H9 (cell line): ENCODE measurements at regions not wholly inside any gene's neighbourhood (a gene's known extent, or its start where the extent isn't known, plus 50 kb on each side); places are given as distances from the start of the nearest gene placed in this dataset.

ENCODE experiments used
- DNase-seq: peaks from one replicate; pipeline ENCODE4 v3.0.0-alpha.2; 2017
- H2AFZ ChIP-seq: one replicate; pipeline ENCODE4 v1.6.1; 2013; ENCODE audit warnings: mild to moderate bottlenecking, low read length, control low read depth, moderate library complexity
- H2AK5ac ChIP-seq: 2 replicates; pipeline ENCODE4 v1.6.1; 2013; ENCODE audit warnings: low read length, control low read depth, mixed read lengths; ENCODE audit not compliant: insufficient read length
- H2BK120ac ChIP-seq: one replicate; pipeline ENCODE4 v1.6.1; 2013; ENCODE audit warnings: low read depth, mild to moderate bottlenecking, low read length, control low read depth, inconsistent platforms; ENCODE audit not compliant: poor library complexity, severe bottlenecking
- H2BK12ac ChIP-seq: 2 replicates; pipeline ENCODE4 v1.6.1; 2013; ENCODE audit warnings: low read length, control low read depth, mixed read lengths, low read depth; ENCODE audit not compliant: insufficient read length
- H2BK15ac ChIP-seq: 2 replicates; pipeline ENCODE4 v1.6.1; 2013; ENCODE audit warnings: low read depth, low read length, control low read depth
- H2BK20ac ChIP-seq: one replicate; pipeline ENCODE4 v1.6.1; 2013; ENCODE audit warnings: low read depth, mild to moderate bottlenecking, low read length, control low read depth, inconsistent platforms; ENCODE audit not compliant: poor library complexity, severe bottlenecking
- H2BK5ac ChIP-seq: 2 replicates; pipeline ENCODE4 v1.6.1; 2013; ENCODE audit warnings: low read length, control low read depth, mixed read lengths; ENCODE audit not compliant: insufficient read length
- H3K14ac ChIP-seq: 2 replicates; pipeline ENCODE4 v1.6.1; 2013; ENCODE audit warnings: low read length, control low read depth; ENCODE audit not compliant: insufficient read depth
- H3K18ac ChIP-seq: 2 replicates; pipeline ENCODE4 v1.6.1; 2013; ENCODE audit warnings: low read depth, mild to moderate bottlenecking, mixed read lengths, low read length, control low read depth; ENCODE audit not compliant: insufficient read length
- H3K23ac ChIP-seq: 2 replicates; pipeline ENCODE4 v1.6.1; 2013; ENCODE audit warnings: low read length, control low read depth, mixed read lengths, low read depth; ENCODE audit not compliant: insufficient read length
- H3K23me2 ChIP-seq: 2 replicates; pipeline ENCODE4 v1.6.1; 2013; ENCODE audit warnings: low read depth, mild to moderate bottlenecking, mixed read lengths, low read length, control low read depth; ENCODE audit not compliant: insufficient read length, poor library complexity, severe bottlenecking
- H3K27ac ChIP-seq: 2 replicates; pipeline ENCODE4 v1.5.1; 2013; ENCODE audit warnings: low read length, control low read depth, mixed read lengths, low read depth; ENCODE audit not compliant: insufficient read length
- H3K27me3 ChIP-seq: 2 replicates; pipeline ENCODE4 v1.6.1; 2013; ENCODE audit warnings: low read length, control low read depth, inconsistent platforms; ENCODE audit not compliant: insufficient read depth
- H3K4ac ChIP-seq: 2 replicates; pipeline ENCODE4 v1.6.1; 2013; ENCODE audit warnings: low read depth, mild to moderate bottlenecking, control low read depth, inconsistent platforms, low read length, moderate library complexity
- H3K4me1 ChIP-seq: 2 replicates; pipeline ENCODE4 v1.6.1; 2013; ENCODE audit warnings: low read length, control low read depth, inconsistent platforms; ENCODE audit not compliant: insufficient read depth
- H3K4me2 ChIP-seq: 2 replicates; pipeline ENCODE4 v1.6.1; 2013; ENCODE audit warnings: low read length, control low read depth, mixed read lengths; ENCODE audit not compliant: insufficient read length, insufficient read depth
- H3K56ac ChIP-seq: 2 replicates; pipeline ENCODE4 v1.6.1; 2013; ENCODE audit warnings: low read depth, mild to moderate bottlenecking, mixed read lengths, low read length, control low read depth; ENCODE audit not compliant: insufficient read length
- H3K79me1 ChIP-seq: 2 replicates; pipeline ENCODE4 v1.6.1; 2013; ENCODE audit warnings: low read depth, mild to moderate bottlenecking, moderate library complexity, low read length, control low read depth, inconsistent platforms; ENCODE audit not compliant: insufficient read depth, poor library complexity, severe bottlenecking
- H3K79me2 ChIP-seq: 2 replicates; pipeline ENCODE4 v1.6.1; 2013; ENCODE audit warnings: low read length, control low read depth, inconsistent platforms; ENCODE audit not compliant: insufficient read depth
- H3K9ac ChIP-seq: 2 replicates; pipeline ENCODE4 v1.6.1; 2013; ENCODE audit warnings: low read length, control low read depth, mixed read lengths; ENCODE audit not compliant: insufficient read length; ENCODE audit errors: extremely low read depth
- H3K9me3 ChIP-seq: one replicate; pipeline ENCODE4 v1.6.1; 2013; ENCODE audit warnings: low read depth, low read length, inconsistent platforms; ENCODE audit not compliant: control insufficient read depth
- H3T11ph ChIP-seq: one replicate; pipeline ENCODE4 v1.6.1; 2013; ENCODE audit warnings: mild to moderate bottlenecking, low read length, control low read depth, inconsistent platforms
- H4K20me1 ChIP-seq: one replicate; pipeline ENCODE4 v1.6.1; 2013; ENCODE audit not compliant: control insufficient read depth, insufficient read length, insufficient read depth
- H4K5ac ChIP-seq: 2 replicates; pipeline ENCODE4 v1.6.1; 2013; ENCODE audit warnings: low read depth, mild to moderate bottlenecking, mixed read lengths, low read length, control low read depth; ENCODE audit not compliant: insufficient read length
- H4K8ac ChIP-seq: replicated peaks from 2 replicates; pipeline ENCODE4 v1.6.1; 2013; ENCODE audit warnings: low read length, control low read depth, mixed read lengths, low read depth; ENCODE audit not compliant: insufficient read length
- H4K91ac ChIP-seq: 2 replicates; pipeline ENCODE4 v1.6.1; 2013; ENCODE audit warnings: low read depth, mild to moderate bottlenecking, moderate library complexity, mixed read lengths, low read length, control low read depth; ENCODE audit not compliant: insufficient read length
- H3K27ac Mint-ChIP-seq, 3 experiments: 2 replicates in 2 of 3; 3 replicates in 1 of 3; pipeline ENCODE4 v1.8.0; 2020 to 2021; ENCODE audit warnings: mixed read lengths in 3 of 3, mild to moderate bottlenecking in 1 of 3, moderate library complexity in 1 of 3
- H3K27me3 Mint-ChIP-seq: 2 replicates; pipeline ENCODE4 v1.8.0; 2021; ENCODE audit warnings: low read depth, mild to moderate bottlenecking, moderate library complexity, mixed read lengths
- H3K36me3 Mint-ChIP-seq, 3 experiments: 2 replicates in 2 of 3; 3 replicates in 1 of 3; pipeline ENCODE4 v1.8.0; 2020 to 2021; ENCODE audit warnings: low read depth in 3 of 3, mixed read lengths in 3 of 3; ENCODE audit not compliant: insufficient read depth in 1 of 3
- H3K4me1 Mint-ChIP-seq, 2 experiments: 2 replicates each; pipeline ENCODE4 v1.8.0; 2020; ENCODE audit warnings: mixed read lengths in 2 of 2
- H3K4me3 Mint-ChIP-seq, 2 experiments: 2 replicates in 1 of 2; 3 replicates in 1 of 2; pipeline ENCODE4 v1.8.0; 2020 to 2021; ENCODE audit warnings: mild to moderate bottlenecking in 2 of 2, mixed read lengths in 2 of 2, moderate library complexity in 1 of 2
- H3K9me3 Mint-ChIP-seq, 2 experiments: 2 replicates in 1 of 2; 3 replicates in 1 of 2; pipeline ENCODE4 v1.8.0; 2020; ENCODE audit warnings: mild to moderate bottlenecking in 2 of 2, mixed read lengths in 2 of 2, moderate library complexity in 1 of 2
- WGBS: extraction: QIAGEN DNeasy Blood & Tissue Kit; methylation state at CpG from one replicate; pipeline ENCODE4 v1.1.7; 2013; ENCODE audit warnings: missing lambda C conversion rate, low lambda C conversion rate, mixed read lengths; ENCODE audit not compliant: insufficient read length; ENCODE audit errors: extremely low coverage; 5-methylcytosine and 5-hydroxymethylcytosine counted together
- TF ChIP-seq, protein P1 (sequence below): fragments of 200-600 bp; sonication (generic); conservative IDR thresholded peaks from 3 replicates; pipeline ENCODE4 v1.8.0; 2021; ENCODE audit warnings: antibody characterized with exemption, mild to moderate bottlenecking

DNA sequence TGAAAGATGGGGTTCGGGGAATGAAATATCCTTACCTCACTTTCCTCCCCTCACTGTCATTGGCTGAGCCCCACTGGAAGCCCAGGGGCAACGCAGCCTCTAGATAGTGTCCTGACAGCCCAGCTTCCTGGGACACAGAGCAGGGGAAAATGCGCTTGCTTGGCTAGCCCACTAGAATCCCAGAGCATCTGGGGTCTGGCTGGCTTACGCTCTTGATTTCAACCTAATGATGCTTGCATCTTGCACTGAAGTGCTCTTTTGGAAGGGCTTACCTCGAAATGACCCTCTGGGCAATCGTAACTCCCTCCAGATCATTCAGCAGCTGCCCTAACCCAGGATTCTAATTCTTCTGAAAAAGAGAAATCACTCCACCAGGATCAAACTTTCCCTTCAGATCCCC is 147.6 kb downstream of the SOX9 start:
- H3K9me3 ChIP-seq = no peaks in the 10 kb centered on the region
- H3K14ac ChIP-seq = no peak overlapping the region
- no peak overlapping the region for H2AK5ac ChIP-seq
- no peak overlapping the region for H2BK20ac ChIP-seq
- no peak overlapping the region for H4K5ac ChIP-seq
- no peak overlapping the region for H3K4ac ChIP-seq
- H3K56ac ChIP-seq = no peak overlapping the region
- no peaks in the 10 kb centered on the region for H3K79me2 ChIP-seq
- H3K79me1 ChIP-seq = no peaks in the 10 kb centered on the region
- H3K23me2 ChIP-seq = no peaks in the 10 kb centered on the region
- H3K23ac ChIP-seq = no peak overlapping the region
- H3K27me3 Mint-ChIP-seq = no peaks in the 10 kb centered on the region
- H3K4me2 ChIP-seq = no peak overlapping the region
- peaks cover 31 to 35% of the 10 kb centered on the region in 2 experiments for H3K4me1 Mint-ChIP-seq
- WGBS = no CpG with 5 or more reads among the region's 6 CpGs
- no peak overlapping the region for H3K4me3 Mint-ChIP-seq
- no peak for DNase-seq
- no peak overlapping the region for H3T11ph ChIP-seq
- no peaks in the 10 kb centered on the region for H3K36me3 Mint-ChIP-seq
- no peak overlapping the region; a peak in 2 of 7 replicates for H3K27ac Mint-ChIP-seq
- no peak overlapping the region for H2BK5ac ChIP-seq
- H2BK120ac ChIP-seq = no peak overlapping the region
- H3K9me3 Mint-ChIP-seq = no peaks in the 10 kb centered on the region
- no peak overlapping the region for H2AFZ ChIP-seq
- H4K8ac ChIP-seq = no peak overlapping the region
- H3K18ac ChIP-seq = no peak overlapping the region
- H3K27me3 ChIP-seq = no peaks in the 10 kb centered on the region
- TF ChIP-seq, protein P1, sequence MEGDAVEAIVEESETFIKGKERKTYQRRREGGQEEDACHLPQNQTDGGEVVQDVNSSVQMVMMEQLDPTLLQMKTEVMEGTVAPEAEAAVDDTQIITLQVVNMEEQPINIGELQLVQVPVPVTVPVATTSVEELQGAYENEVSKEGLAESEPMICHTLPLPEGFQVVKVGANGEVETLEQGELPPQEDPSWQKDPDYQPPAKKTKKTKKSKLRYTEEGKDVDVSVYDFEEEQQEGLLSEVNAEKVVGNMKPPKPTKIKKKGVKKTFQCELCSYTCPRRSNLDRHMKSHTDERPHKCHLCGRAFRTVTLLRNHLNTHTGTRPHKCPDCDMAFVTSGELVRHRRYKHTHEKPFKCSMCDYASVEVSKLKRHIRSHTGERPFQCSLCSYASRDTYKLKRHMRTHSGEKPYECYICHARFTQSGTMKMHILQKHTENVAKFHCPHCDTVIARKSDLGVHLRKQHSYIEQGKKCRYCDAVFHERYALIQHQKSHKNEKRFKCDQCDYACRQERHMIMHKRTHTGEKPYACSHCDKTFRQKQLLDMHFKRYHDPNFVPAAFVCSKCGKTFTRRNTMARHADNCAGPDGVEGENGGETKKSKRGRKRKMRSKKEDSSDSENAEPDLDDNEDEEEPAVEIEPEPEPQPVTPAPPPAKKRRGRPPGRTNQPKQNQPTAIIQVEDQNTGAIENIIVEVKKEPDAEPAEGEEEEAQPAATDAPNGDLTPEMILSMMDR = no peak
- H4K91ac ChIP-seq = no peak overlapping the region
- no peak overlapping the region for H3K9ac ChIP-seq
- H4K20me1 ChIP-seq = no peaks in the 10 kb centered on the region
- no peak overlapping the region for H2BK15ac ChIP-seq
- H2BK12ac ChIP-seq = no peak overlapping the region
- no peak overlapping the region for H3K27ac ChIP-seq
- H3K4me1 ChIP-seq = no peaks in the 10 kb centered on the region
